H9 (cell line): ENCODE measurements at regions not wholly inside any gene's neighbourhood (a gene's known extent, or its start where the extent isn't known, plus 50 kb on each side); places are given as distances from the start of the nearest gene placed in this dataset.

Experiments
- DNase-seq: peaks from one replicate; pipeline ENCODE4 v3.0.0-alpha.2; 2017
- H2AFZ ChIP-seq: one replicate; pipeline ENCODE4 v1.6.1; 2013; ENCODE audit warnings: mild to moderate bottlenecking, low read length, control low read depth, moderate library complexity
- H2AK5ac ChIP-seq: 2 replicates; pipeline ENCODE4 v1.6.1; 2013; ENCODE audit warnings: low read length, control low read depth, mixed read lengths; ENCODE audit not compliant: insufficient read length
- H2BK120ac ChIP-seq: one replicate; pipeline ENCODE4 v1.6.1; 2013; ENCODE audit warnings: low read depth, mild to moderate bottlenecking, low read length, control low read depth, inconsistent platforms; ENCODE audit not compliant: poor library complexity, severe bottlenecking
- H2BK12ac ChIP-seq: 2 replicates; pipeline ENCODE4 v1.6.1; 2013; ENCODE audit warnings: low read length, control low read depth, mixed read lengths, low read depth; ENCODE audit not compliant: insufficient read length
- H2BK15ac ChIP-seq: 2 replicates; pipeline ENCODE4 v1.6.1; 2013; ENCODE audit warnings: low read depth, low read length, control low read depth
- H2BK20ac ChIP-seq: one replicate; pipeline ENCODE4 v1.6.1; 2013; ENCODE audit warnings: low read depth, mild to moderate bottlenecking, low read length, control low read depth, inconsistent platforms; ENCODE audit not compliant: poor library complexity, severe bottlenecking
- H2BK5ac ChIP-seq: 2 replicates; pipeline ENCODE4 v1.6.1; 2013; ENCODE audit warnings: low read length, control low read depth, mixed read lengths; ENCODE audit not compliant: insufficient read length
- H3K14ac ChIP-seq: 2 replicates; pipeline ENCODE4 v1.6.1; 2013; ENCODE audit warnings: low read length, control low read depth; ENCODE audit not compliant: insufficient read depth
- H3K18ac ChIP-seq: 2 replicates; pipeline ENCODE4 v1.6.1; 2013; ENCODE audit warnings: low read depth, mild to moderate bottlenecking, mixed read lengths, low read length, control low read depth; ENCODE audit not compliant: insufficient read length
- H3K23ac ChIP-seq: 2 replicates; pipeline ENCODE4 v1.6.1; 2013; ENCODE audit warnings: low read length, control low read depth, mixed read lengths, low read depth; ENCODE audit not compliant: insufficient read length
- H3K23me2 ChIP-seq: 2 replicates; pipeline ENCODE4 v1.6.1; 2013; ENCODE audit warnings: low read depth, mild to moderate bottlenecking, mixed read lengths, low read length, control low read depth; ENCODE audit not compliant: insufficient read length, poor library complexity, severe bottlenecking
- H3K27ac ChIP-seq: 2 replicates; pipeline ENCODE4 v1.5.1; 2013; ENCODE audit warnings: low read length, control low read depth, mixed read lengths, low read depth; ENCODE audit not compliant: insufficient read length
- H3K27me3 ChIP-seq: 2 replicates; pipeline ENCODE4 v1.6.1; 2013; ENCODE audit warnings: low read length, control low read depth, inconsistent platforms; ENCODE audit not compliant: insufficient read depth
- H3K4ac ChIP-seq: 2 replicates; pipeline ENCODE4 v1.6.1; 2013; ENCODE audit warnings: low read depth, mild to moderate bottlenecking, control low read depth, inconsistent platforms, low read length, moderate library complexity
- H3K4me1 ChIP-seq: 2 replicates; pipeline ENCODE4 v1.6.1; 2013; ENCODE audit warnings: low read length, control low read depth, inconsistent platforms; ENCODE audit not compliant: insufficient read depth
- H3K4me2 ChIP-seq: 2 replicates; pipeline ENCODE4 v1.6.1; 2013; ENCODE audit warnings: low read length, control low read depth, mixed read lengths; ENCODE audit not compliant: insufficient read length, insufficient read depth
- H3K56ac ChIP-seq: 2 replicates; pipeline ENCODE4 v1.6.1; 2013; ENCODE audit warnings: low read depth, mild to moderate bottlenecking, mixed read lengths, low read length, control low read depth; ENCODE audit not compliant: insufficient read length
- H3K79me1 ChIP-seq: 2 replicates; pipeline ENCODE4 v1.6.1; 2013; ENCODE audit warnings: low read depth, mild to moderate bottlenecking, moderate library complexity, low read length, control low read depth, inconsistent platforms; ENCODE audit not compliant: insufficient read depth, poor library complexity, severe bottlenecking
- H3K79me2 ChIP-seq: 2 replicates; pipeline ENCODE4 v1.6.1; 2013; ENCODE audit warnings: low read length, control low read depth, inconsistent platforms; ENCODE audit not compliant: insufficient read depth
- H3K9ac ChIP-seq: 2 replicates; pipeline ENCODE4 v1.6.1; 2013; ENCODE audit warnings: low read length, control low read depth, mixed read lengths; ENCODE audit not compliant: insufficient read length; ENCODE audit errors: extremely low read depth
- H3K9me3 ChIP-seq: one replicate; pipeline ENCODE4 v1.6.1; 2013; ENCODE audit warnings: low read depth, low read length, inconsistent platforms; ENCODE audit not compliant: control insufficient read depth
- H3T11ph ChIP-seq: one replicate; pipeline ENCODE4 v1.6.1; 2013; ENCODE audit warnings: mild to moderate bottlenecking, low read length, control low read depth, inconsistent platforms
- H4K20me1 ChIP-seq: one replicate; pipeline ENCODE4 v1.6.1; 2013; ENCODE audit not compliant: control insufficient read depth, insufficient read length, insufficient read depth
- H4K5ac ChIP-seq: 2 replicates; pipeline ENCODE4 v1.6.1; 2013; ENCODE audit warnings: low read depth, mild to moderate bottlenecking, mixed read lengths, low read length, control low read depth; ENCODE audit not compliant: insufficient read length
- H4K8ac ChIP-seq: replicated peaks from 2 replicates; pipeline ENCODE4 v1.6.1; 2013; ENCODE audit warnings: low read length, control low read depth, mixed read lengths, low read depth; ENCODE audit not compliant: insufficient read length
- H4K91ac ChIP-seq: 2 replicates; pipeline ENCODE4 v1.6.1; 2013; ENCODE audit warnings: low read depth, mild to moderate bottlenecking, moderate library complexity, mixed read lengths, low read length, control low read depth; ENCODE audit not compliant: insufficient read length
- H3K27ac Mint-ChIP-seq, 3 experiments: 2 replicates in 2 of 3; 3 replicates in 1 of 3; pipeline ENCODE4 v1.8.0; 2020 to 2021; ENCODE audit warnings: mixed read lengths in 3 of 3, mild to moderate bottlenecking in 1 of 3, moderate library complexity in 1 of 3
- H3K27me3 Mint-ChIP-seq: 2 replicates; pipeline ENCODE4 v1.8.0; 2021; ENCODE audit warnings: low read depth, mild to moderate bottlenecking, moderate library complexity, mixed read lengths
- H3K36me3 Mint-ChIP-seq, 3 experiments: 2 replicates in 2 of 3; 3 replicates in 1 of 3; pipeline ENCODE4 v1.8.0; 2020 to 2021; ENCODE audit warnings: low read depth in 3 of 3, mixed read lengths in 3 of 3; ENCODE audit not compliant: insufficient read depth in 1 of 3
- H3K4me1 Mint-ChIP-seq, 2 experiments: 2 replicates each; pipeline ENCODE4 v1.8.0; 2020; ENCODE audit warnings: mixed read lengths in 2 of 2
- H3K4me3 Mint-ChIP-seq, 2 experiments: 2 replicates in 1 of 2; 3 replicates in 1 of 2; pipeline ENCODE4 v1.8.0; 2020 to 2021; ENCODE audit warnings: mild to moderate bottlenecking in 2 of 2, mixed read lengths in 2 of 2, moderate library complexity in 1 of 2
- H3K9me3 Mint-ChIP-seq, 2 experiments: 2 replicates in 1 of 2; 3 replicates in 1 of 2; pipeline ENCODE4 v1.8.0; 2020; ENCODE audit warnings: mild to moderate bottlenecking in 2 of 2, mixed read lengths in 2 of 2, moderate library complexity in 1 of 2
- CTCF ChIP-seq: fragments of 200-600 bp; sonication (generic); conservative IDR thresholded peaks from 3 replicates; pipeline ENCODE4 v1.8.0; 2021; ENCODE audit warnings: antibody characterized with exemption, mild to moderate bottlenecking
- WGBS: extraction: QIAGEN DNeasy Blood & Tissue Kit; methylation state at CpG from one replicate; pipeline ENCODE4 v1.1.7; 2013; ENCODE audit warnings: missing lambda C conversion rate, low lambda C conversion rate, mixed read lengths; ENCODE audit not compliant: insufficient read length; ENCODE audit errors: extremely low coverage; 5-methylcytosine and 5-hydroxymethylcytosine counted together

GRCh38 chr2:81077396-81077795 is 772.8 kb upstream of the LRRTM1 start:
- H3K9me3 ChIP-seq = no peaks in the 10 kb centered on the region
- H3K18ac ChIP-seq = no peak overlapping the region
- no peak overlapping the region for H3T11ph ChIP-seq
- H3K27ac ChIP-seq = no peak overlapping the region
- no peaks in the 10 kb centered on the region; the same call in 1 of the 2 replicates for H3K4me1 ChIP-seq
- no peak overlapping the region for H4K8ac ChIP-seq
- H3K56ac ChIP-seq = no peak overlapping the region
- Mint-ChIP-seq H3K27ac (peak overlapping the region; percentile 82 to 94 (median 84); a peak in 6 of 7 replicates), H3K36me3 (0 out of 7 replicates have a peak, but pooled peaks cover 0 to 4% (median 0%) of the 10 kb centered on the region in 3 experiments), H3K27me3 (no peaks in the 10 kb centered on the region), H3K4me1 (peaks cover 43 to 45% of the 10 kb centered on the region in 2 experiments), H3K9me3 (peaks cover 0 to 4% of the 10 kb centered on the region in 2 experiments; a peak in 1 of 5 replicates), H3K4me3 (no peak overlapping the region)
- H2AK5ac ChIP-seq = no peak overlapping the region
- H3K9ac ChIP-seq = no peak overlapping the region
- no peak overlapping the region for H3K4ac ChIP-seq
- no peak overlapping the region for H4K5ac ChIP-seq
- H3K23me2 ChIP-seq = no peaks in the 10 kb centered on the region
- no peak overlapping the region for H2BK120ac ChIP-seq
- TF ChIP-seq CTCF = no peak
- no peaks in the 10 kb centered on the region for H4K20me1 ChIP-seq
- H3K14ac ChIP-seq = no peak overlapping the region
- H4K91ac ChIP-seq = no peak overlapping the region
- no peak overlapping the region for H2BK12ac ChIP-seq
- H2AFZ ChIP-seq = no peak overlapping the region
- H2BK20ac ChIP-seq = no peak overlapping the region
- H3K27me3 ChIP-seq = no peaks in the 10 kb centered on the region
- no peaks in the 10 kb centered on the region for H3K79me2 ChIP-seq
- H3K79me1 ChIP-seq = no peaks in the 10 kb centered on the region
- DNase-seq = peak; percentile 51
- peak overlapping the region; percentile 25 for H3K4me2 ChIP-seq
- no peak overlapping the region for H3K23ac ChIP-seq
- H2BK5ac ChIP-seq = no peak overlapping the region
- H2BK15ac ChIP-seq = no peak overlapping the region
- WGBS = no CpG with 5 or more reads among the region's 5 CpGs
